SU-DHL-6 (cell line): ENCODE measurements at regions not wholly inside any gene's neighbourhood (a gene's known extent, or its start where the extent isn't known, plus 50 kb on each side); places are given as distances from the start of the nearest gene placed in this dataset.

Experiments used
- CTCF ChIP-seq: fragments of 200-600 bp; sonication (generic); IDR thresholded peaks from one replicate; pipeline ENCODE4 v1.5.1; 2017; ENCODE audit warnings: antibody characterized with exemption, mild to moderate bottlenecking, low read length, moderate library complexity; ENCODE audit not compliant: insufficient read depth, poor library complexity, severe bottlenecking
- EZH2phosphoT487 ChIP-seq: fragments of 200-600 bp; sonication (generic), shearing (Covaris generic); conservative IDR thresholded peaks from 2 replicates; pipeline ENCODE4 v1.6.1; 2018; ENCODE audit warnings: mild to moderate bottlenecking, antibody characterized with exemption, low read length, moderate library complexity, mixed read lengths

- TF ChIP-seq CTCF, result no peak
- TF ChIP-seq EZH2phosphoT487, result no peak
These were observed 900.7 kb downstream of the SOCS6 start for GRCh38 chr18:71189581-71189980.
